GM13977 (cell line): ENCODE measurements at regions not wholly inside any gene's neighbourhood (a gene's known extent, or its start where the extent isn't known, plus 50 kb on each side); places are given as distances from the start of the nearest gene placed in this dataset.
"Not testable (repeated sequence)": the region's sequence is repeated elsewhere in the genome, so short reads cannot be mapped to it uniquely, and the experiment has no call there.

Source experiments
- DNase-seq: peaks from one replicate; pipeline ENCODE4 v3.0.0; 2012; ENCODE audit warnings: low spot score
- CTCF ChIP-seq: IDR thresholded peaks from 2 replicates; pipeline ENCODE4 v1.5.1; 2012; ENCODE audit warnings: mild to moderate bottlenecking, control low read depth; ENCODE audit not compliant: insufficient read depth; ENCODE audit errors: extremely low read depth, missing control alignments
- in situ Hi-C: fragments of 300-500 bp; cut with MboI; formaldehyde crosslinking; loops from one replicate; pipeline ENCODE4 v1.12.0; 2022; ENCODE audit warnings: low sequenced_read_pairs, low pct_unique_long_range_greater_than_20kb, mixed read lengths, inconsistent platforms; ENCODE audit not compliant: unreplicated experiment

GRCh38 chr6:164660781-164661180, 648.6 kb downstream of the C6orf118 start:
- no peak for TF ChIP-seq CTCF
- in situ Hi-C loops, result no loop called here
- no peak for DNase-seq

- TF ChIP-seq CTCF, result no peak
- in situ Hi-C loops, result no loop called here
- no peak for DNase-seq
These were observed 668.4 kb downstream of the C6orf118 start for GRCh38 chr6:164640956-164641355.

DNA sequence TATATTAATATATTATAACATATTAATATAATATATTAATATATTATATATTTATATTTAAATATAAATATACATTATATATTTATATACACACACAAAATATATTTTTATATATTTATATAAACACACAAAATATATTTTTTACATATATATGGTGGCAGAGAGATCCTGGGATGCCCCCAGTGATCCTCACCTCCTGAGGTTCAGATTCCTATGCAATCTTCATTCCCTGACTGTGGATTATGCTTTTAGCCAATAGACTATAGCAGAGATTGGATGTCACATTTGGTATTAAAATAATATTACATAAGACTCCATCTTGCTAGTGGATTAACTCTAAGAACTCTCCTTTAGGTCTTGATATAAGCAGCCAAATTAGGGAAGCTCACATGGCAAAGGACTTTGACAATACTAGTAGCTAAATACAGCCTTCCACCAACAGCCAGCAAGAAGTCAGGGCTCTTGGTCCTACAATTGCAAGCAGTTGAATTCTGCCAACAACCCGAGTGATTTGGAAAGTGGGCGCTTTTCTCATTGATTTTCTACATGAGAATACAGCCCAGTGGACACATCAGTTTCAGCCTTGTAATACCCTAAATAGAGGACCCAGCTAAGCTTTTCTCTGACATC, 681.0 kb downstream of the C6orf118 start:
- no peak for TF ChIP-seq CTCF
- in situ Hi-C loops, result no loop called here
- no peak for DNase-seq

DNA sequence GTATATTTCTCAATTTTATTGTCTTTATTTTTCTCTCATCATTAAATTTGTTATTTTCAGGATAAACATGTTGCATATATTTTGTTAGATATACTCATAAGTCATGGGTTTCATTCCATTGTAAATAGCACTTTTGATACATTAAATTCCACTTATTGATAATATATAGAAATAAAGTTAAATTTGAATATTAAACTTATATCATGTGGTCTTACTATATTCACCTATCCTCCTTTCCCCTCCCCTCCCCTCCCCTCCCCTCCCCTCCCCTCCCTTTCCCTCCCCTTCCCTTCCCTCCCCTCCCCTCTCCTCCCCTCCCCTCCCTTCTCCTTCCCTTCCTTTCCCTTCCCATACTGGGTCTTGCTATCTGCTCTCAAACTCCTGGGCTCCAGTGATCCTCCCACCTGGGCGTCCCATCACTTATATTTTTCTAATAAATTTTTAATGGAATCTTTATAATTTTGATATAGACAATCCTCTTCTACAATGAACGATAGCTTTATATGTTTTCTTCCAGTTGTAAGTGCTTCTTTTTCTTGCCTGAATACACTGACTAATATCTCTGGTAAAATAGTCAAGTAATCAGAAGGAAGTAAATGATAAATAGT, 692.4 kb downstream of the C6orf118 start:
- in situ Hi-C loops, result no loop called here
- DNase-seq, result no peak
- no peak for TF ChIP-seq CTCF

DNA sequence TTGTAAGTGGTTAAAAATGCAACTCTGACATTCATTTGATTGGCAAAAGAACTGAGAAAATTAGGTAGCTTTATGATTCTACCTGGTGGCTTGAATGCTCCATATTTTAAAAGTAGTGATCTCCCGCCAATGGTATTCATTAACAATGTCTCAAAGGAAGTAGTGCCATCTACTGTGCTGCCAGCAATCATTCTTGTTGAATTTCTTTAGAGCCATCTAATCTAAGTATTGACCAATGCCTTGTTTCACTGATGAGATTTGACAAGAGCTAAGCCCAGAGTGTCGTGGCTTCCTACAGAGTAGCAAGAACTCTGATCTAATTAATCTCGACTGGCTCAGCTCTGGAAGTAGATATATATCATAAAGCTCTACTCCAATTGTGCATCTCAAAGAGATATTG, 696.7 kb downstream of the C6orf118 start:
- no peak for TF ChIP-seq CTCF
- no peak for DNase-seq
- in situ Hi-C loops, result no loop called here

- DNase-seq, in situ Hi-C loops: not testable (repeated sequence)
These were observed 698.5 kb downstream of the C6orf118 start for GRCh38 chr6:164610859-164611258.

DNA sequence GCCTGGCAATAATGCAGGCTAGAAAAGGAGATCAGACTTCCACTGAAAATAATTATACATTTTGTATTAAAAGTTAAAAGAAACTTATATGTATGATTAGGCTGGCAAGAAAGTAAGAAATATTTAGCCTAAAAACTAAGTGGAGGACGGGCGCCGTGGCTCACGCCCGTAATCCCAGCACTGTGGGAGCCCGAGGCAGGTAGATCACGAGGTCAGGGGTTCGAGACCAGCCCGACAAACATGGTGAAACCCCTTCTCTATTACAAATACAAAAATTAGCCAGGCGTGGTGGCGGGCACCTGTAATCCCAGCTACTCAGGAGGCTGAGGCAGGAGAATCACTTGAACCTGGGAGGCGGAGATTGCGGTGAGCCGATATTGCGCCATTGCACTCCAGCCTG, 707.0 kb downstream of the C6orf118 start:
- in situ Hi-C loops, result not testable (repeated sequence)

GRCh38 chr6:164581563-164581962, 727.8 kb downstream of the C6orf118 start:
- in situ Hi-C loops, result no loop called here
- DNase-seq, result no peak
- TF ChIP-seq CTCF, result no peak

More for the DNA sequence above, 707.0 kb downstream of the C6orf118 start:
- DNase-seq, result not testable (repeated sequence)
